Stimulated activated CD4-positive, alpha-beta T cell treated with anti-CD3 and anti-CD28 coated beads, Interleukin-4, amount 100 ng/mL, for 48 hours (primary cell): ENCODE measurements at regions not wholly inside any gene's neighbourhood (a gene's known extent, or its start where the extent isn't known, plus 50 kb on each side); places are given as distances from the start of the nearest gene placed in this dataset.

Source experiments
- DNase-seq, 2 donors: peaks; one replicate each; pipeline ENCODE4 v3.0.0-alpha.2; 2020; ENCODE audit warnings: low read depth in 2 of 2

DNA sequence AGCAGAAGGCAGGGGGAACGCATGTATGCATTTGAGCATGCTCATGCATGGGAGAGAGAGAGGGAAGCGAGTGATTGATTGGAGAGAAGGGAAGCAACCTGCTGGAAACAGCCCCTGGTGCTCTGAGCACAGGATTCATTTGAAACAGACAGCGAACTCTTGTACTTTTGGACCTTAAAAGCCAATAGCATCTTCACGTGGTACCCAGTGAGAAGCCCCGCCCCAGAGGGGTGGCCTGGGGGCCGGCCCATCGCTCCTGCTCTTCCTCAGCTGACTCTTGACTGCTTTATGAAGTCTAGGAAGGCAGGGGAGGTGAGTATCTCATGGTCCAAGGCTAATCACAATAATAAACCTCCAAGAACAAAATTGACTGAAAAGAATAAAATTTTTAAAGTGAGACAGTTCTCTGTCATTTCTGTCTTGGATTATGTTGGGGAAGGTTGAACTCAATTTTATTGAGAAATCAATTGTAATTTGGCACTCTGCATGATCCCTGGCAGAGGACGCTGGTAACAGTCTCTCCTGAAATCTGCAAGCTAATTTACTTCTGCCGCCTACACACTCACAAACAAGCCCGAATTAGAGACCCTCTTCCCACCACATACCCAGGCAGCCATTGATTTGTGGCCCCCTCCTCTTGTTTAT lies 168.2 kb upstream of the PPARGC1A start:
- DNase-seq, result no peak

DNA sequence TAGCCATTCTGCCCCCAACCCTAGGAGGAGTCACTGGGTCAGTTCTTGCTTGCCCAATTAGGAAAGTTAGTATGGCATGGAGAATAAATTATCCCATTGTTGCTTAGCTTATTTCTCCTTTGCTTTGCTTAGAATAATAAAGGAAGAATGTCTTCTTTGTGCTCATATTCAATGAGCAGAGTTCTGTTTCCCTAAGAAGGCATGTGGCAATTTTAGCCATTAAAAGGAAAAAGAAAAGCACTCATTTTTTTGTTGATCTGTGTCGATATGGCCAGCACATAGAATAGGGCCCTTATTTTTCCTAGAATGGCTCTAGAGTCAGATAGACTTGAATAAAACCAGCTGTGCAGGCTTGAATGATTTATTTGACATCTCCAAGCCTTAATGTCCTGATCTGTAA lies 166.4 kb upstream of the PPARGC1A start:
- no peak for DNase-seq

DNA sequence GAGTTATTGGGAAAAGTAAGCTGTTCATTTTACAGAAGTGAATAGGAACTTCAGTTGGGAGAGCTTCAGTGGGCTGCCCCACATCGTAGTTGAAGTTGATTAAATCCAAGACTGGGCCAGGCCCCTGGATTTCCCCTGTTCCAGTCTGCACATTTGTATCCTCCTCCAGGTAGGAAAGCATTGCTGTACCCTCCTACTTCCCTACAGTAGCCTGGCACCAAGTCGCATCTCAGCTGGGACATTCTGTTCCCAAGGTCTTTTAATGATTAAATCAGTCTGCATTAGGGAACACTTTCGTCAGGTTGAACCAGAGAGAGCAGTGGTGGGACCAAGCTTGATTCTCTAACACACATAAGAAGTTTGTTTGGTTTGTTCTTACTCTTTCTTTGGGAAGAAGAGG lies 165.8 kb upstream of the PPARGC1A start:
- no peak for DNase-seq

DNA sequence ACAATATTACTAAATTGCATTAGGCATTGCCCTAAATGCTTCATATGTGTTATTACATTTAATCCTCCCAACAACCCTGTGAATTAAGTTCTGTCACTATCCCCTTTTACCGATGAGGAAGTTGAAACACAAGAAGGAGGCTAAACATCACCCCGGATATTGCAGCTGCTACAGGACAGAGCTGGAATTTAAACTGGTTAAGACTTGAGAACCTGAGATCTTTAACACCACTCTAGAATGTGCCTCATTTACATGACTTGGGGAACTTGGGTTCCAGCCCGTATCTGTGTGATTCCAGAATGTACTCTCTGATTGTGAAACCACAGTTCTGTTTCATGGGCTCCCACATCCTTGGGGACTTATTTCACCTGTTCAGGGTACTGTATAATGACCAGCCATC lies 165.1 kb upstream of the PPARGC1A start:
- DNase-seq, result no peak

DNA sequence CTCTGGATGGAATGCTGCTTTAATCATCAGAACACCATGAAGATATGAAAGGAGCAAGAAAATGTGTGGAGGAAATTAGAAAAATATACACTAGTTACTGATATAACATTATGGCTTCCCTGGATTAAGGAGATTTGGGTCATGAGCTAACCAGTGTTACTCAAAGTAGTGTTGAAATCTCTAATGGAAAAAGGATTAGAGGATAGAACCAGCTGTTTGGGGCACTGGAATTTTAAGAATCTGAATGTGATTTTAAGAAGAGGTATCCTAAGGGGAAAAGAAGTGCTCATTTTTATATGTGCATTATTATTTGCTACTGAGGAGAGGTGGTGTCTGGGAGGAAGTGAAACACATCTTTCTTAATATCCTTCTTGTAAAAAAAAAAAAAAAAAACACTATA lies 164.1 kb upstream of the PPARGC1A start:
- DNase-seq, result no peak

DNA sequence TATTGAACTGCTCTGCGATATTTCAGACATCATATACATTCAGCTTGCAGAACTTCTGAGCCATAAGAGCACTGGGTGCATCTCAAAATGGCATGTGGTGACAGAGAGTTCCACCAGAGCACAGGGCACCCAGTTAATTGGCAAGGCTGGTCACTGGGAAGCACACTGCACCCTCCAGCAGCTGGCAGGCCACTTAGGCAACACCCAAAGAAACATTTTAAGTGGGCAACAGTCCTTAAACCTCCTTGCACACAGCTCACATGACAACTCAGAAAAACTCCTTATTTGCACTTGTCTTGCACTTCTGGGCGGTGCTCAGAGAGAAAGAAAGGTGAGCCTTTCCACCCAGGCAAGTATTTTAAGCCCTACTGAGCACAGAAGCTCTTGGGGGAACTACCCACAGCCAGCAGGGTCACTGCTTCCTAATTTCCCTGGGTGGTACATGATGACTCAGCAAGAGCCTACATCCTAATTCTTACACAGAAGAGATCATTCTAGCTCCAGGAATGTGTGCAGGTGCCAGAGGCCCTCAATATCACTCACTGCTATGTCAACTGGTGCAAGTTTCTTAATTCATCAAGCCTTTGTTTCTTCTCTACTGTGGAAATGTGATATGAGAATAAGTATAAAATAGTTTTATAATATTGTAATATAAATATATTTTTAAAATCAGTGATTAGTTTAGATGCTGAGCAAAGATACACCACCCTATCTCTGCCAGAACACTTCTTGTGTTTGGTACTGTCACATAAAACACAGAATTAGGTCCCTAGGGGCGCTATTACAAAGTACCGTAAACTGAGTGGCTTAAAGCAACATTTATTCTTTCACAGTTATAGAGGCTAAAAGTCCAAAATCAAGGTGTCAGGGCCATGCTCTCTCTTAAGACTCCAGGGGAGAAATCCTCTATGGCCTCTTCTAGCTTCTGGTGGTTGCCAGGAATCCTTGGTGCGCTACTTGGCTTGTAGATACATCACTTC lies 155.1 kb upstream of the PPARGC1A start:
- DNase-seq, result no peak

DNA sequence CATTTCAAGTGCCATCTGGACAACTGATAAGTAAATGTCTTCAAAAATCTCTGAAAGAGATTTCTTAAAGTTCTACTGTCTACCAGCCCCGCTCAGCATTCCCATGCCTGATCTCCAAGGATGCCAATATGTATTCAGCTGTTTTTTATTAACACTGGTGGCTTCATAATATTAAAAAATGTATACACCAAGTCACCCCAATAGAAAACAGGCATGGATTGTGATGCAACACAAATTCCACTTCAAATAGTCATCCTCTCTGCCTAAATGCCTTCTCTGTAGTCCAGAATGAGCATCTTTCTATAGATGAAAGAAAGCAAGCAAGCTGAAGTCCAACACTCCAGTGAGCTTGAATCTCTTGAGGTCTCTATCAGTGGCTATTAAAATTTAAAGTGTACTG lies 152.2 kb upstream of the PPARGC1A start:
- DNase-seq, result no peak

DNA sequence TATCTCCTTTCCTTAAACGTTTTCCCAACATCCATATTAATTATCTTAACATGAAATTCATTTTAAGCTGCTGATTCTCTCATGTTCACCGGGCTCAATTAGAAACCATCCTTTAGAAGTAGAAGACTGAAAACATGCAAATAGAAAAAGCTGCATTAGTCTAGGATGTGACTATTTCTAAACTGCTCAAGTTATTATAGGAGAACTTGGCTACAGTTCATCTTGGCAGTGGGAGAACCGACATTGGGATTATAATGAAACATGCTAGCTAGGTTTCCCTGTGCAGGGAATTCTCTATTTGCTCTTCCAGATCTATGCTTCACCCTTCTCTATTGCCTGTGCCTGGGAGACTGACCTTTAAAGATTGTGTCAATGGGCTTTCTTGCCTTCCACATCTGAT lies 151.0 kb upstream of the PPARGC1A start:
- no peak for DNase-seq

DNA sequence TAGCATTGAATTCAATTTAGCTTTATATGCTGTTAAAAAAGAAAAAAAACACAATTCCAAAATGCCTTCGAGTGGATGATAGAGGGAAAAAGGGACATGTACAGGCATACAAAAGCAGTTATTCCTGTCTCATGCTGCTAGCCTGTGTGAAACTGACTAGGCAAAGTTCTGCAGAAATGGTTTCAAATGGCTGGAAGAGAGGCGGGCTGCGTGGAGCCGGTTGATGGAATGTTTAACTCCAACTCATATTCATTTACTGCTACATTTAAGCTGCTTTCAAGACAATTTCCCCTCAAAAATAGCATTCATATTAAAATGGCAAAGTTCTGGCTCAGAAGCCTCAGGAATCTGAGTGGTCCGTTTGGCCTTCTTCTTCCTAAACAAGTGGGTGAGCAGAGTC lies 143.8 kb upstream of the PPARGC1A start:
- DNase-seq, result no peak

DNA sequence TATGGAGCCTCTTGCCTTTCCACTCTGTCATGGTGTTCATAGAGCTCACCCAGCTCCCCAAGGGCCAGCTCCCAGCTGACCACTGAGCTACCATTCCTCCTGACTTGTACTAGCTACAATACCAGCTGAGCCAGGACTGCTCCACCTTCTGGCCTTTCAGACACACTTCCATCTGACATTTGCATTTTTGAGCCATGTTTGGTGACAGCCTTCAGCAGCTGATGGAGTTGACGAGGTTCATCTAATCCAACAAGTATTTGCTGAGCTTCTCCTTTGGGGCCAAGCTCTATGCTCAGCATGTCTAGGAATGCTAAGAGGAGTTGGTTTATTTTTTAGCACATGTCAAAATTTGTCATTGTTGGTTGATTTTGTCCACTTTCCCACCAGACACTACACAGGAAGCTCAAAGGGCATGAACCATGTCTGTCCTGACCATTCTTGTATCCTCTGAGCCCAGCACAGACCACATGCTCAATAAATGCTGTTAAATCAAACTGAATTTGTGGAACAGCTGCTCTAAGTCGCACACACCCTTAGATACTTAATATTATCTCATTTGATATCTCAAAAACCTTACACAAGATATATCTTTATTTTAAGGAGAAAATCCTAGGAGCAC lies 142.6 kb upstream of the PPARGC1A start:
- DNase-seq, result no peak

DNA sequence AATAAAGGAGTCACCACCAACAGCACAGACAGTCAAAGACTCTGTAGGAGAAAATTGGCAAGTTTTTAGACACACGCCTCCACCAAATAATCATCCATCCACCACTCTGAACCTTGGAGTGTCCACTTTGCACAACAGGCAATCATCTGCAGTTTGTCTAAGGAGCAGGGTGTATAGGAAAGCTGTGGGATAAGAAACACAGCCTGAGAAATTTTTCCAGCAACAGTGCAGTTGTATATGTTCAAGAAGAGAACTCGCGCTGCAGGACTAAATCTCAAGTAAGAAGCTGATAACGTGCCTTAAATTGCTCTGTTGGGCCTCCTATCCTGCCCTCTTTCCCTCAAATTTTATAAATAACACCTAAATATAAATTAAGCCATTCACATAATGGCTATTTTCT lies 136.7 kb upstream of the PPARGC1A start:
- no peak for DNase-seq

DNA sequence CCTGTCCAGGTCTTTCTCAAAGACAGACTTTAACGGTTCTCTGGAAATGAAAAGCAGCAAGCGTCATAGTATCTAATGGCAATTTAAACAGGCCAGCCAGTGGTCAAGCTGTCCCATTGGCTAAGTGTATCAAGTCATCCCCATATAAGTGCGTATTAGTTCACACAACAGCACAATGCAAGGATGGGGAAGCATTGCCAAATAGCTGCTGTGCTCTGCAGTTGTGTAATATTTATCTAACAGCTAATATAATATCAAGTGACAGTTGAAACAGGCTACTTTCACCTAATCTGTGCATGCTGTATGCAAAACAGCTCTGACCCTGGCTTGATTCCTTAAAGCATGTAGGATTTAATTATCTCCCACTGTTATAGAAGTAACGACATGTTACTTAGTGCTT lies 134.8 kb upstream of the PPARGC1A start:
- DNase-seq, result no peak

DNA sequence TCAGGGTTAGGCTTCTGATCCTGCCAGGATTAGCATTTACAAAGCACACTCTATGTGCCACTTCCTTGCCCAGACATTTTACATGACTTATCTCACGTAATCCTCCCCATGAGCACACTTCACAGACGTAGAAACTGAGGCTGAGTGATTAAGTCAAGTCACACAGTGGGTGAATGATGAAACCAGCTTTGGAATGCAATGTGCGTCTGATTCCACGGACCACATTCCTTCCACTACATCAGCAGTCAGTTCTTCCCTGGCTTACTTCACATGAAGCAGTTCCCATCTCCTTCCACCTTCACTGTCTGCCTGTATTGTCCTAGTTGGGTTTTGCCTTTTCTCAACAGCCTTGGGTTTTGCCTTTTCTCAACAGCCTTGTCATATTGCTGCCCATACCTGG lies 134.3 kb upstream of the PPARGC1A start:
- no peak for DNase-seq

DNA sequence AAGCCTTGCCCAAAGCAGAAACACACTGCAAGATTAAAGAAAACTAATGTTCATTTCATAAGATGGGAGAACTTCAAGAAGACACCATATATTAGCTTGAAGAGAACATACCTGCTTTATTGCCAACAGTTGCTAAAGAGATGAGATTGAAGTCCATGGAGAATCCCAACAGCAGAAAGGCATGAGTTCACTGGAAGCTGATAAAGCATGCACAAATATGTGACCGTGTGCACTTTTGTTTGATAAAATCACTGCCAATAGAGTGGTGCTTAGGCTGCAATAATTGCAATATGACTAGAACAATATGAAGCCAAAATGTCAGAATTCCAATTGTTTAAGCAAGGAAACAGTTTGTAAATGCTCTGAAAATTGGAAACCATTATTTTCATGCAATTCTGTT lies 125.9 kb upstream of the PPARGC1A start:
- no peak for DNase-seq

DNA sequence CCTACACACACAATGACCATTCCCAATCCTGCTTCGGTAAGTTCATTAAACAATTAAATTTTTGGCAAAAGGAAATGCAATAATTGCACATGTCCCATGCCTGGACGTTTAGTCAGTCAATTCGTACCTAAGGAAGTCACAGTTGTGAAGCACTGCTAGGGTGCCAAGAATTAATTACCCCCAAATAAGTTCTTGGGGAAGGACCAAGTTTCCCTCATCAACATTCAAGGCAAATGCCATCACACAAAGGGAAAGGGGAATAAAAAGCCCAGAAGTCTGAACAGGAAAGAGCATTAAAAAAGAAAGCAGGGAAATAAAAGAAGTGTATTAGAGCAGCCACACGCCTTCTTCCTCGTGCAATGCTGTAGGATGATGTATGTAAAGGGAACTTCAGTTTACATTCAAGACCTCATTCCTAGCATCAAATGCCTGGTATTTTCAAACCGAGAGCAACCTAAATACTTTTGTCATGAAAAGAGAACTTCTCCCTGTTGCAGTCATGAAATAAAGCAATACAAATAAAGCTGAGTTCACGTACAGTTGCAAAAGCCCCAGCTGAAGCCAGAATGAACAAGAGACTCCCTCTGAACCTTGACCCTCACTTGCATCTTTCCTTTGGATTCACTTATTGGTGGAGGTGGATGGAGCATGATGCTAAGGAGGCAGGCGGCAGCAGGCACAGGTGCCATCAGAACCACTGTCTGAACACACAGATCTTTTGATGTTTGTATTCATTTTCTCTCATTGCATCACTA lies 124.0 kb upstream of the PPARGC1A start:
- DNase-seq, result no peak

DNA sequence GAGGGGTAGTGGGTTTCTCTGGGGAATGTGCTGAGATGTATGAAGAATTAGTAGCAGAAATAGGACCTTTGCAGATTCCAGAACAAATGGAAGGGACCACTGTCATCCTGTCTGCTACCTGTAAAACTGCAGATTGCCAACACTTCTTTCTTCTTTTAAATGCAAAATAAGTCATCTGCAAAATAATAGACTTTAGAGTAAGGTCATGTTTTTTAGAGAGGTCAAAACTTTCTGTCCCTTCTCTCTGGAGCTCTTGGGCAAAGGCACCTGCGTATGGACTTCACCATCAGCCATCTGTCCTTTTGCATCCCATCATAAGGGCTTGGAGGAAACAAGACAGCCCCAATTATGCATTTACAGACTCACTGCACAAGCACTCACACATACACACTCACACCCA lies 121.1 kb upstream of the PPARGC1A start:
- no peak for DNase-seq

DNA sequence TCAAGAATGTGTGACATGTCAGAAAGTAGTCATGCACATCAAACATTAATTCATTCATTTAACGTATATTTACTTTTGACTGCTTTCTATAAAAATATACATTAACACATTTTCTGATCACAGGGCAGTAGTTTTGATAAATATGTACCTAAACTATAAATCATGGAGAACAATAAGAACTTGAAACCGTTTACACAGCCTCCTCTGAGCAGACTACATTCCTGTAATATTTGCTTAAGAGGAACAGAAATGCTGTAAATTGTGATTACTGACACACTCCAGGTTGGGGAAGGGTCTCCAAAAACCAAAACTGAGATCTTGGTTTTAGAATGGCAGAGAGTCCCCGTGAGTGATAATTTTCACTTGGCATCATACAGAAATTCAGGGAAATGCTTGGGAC lies 120.7 kb upstream of the PPARGC1A start:
- no peak for DNase-seq

DNA sequence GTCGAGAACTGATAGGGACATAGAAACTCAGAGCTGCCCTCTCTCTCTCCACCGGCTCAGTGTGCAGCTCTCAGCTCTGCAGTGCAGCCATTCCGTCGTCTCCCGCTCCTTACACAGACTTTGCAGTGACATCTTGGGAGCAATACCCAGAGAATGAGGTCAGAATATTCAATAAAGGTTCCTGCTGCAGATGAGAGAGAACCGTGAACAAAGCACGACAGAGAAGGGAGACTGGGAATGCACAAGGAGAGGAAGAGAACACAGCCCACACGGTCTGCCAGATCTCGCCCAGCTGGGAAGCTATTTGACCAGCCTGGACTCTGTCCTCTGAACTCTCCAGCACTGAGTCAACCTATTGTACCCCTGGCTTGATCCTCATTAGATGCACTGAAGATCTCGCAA lies 118.0 kb upstream of the PPARGC1A start:
- DNase-seq, result no peak

DNA sequence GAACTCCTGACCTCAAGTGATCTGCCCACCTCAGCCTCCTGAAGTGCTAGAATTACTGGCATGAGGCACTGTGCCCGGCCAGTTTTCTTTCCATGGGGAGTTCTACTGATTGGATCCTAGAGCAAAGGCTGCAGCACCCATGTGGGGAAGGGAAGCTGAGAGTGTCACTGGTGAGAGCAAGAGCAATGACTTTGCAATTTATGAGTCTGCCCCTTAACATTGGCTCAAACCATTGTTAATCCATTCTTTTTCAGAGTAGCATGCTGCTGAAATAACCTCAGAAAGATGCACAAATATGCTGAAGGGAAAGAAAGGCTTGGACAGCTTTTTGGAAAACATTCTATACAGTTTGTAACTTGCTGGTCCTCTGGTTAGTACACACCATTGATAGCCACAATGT lies 116.4 kb upstream of the PPARGC1A start:
- DNase-seq, result no peak

DNA sequence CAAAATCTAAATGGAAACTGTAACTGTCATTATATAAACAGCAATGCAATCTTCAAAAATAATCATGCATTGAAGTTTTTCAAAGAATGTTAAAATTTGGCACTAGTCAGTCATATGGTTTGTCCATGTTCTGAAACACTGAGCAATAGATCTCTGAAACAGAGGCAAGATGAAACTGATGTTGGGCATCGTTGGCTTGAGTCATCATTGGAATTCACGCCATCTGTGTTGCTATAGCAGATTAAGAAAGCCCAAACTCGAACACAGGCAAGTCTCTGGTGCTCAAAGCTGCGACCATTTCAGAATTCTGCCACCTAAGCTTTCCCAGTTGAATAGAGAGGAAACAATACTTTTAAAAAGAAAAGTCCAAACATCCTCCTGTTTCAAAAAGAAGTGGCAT lies 114.1 kb upstream of the PPARGC1A start:
- no peak for DNase-seq

DNA sequence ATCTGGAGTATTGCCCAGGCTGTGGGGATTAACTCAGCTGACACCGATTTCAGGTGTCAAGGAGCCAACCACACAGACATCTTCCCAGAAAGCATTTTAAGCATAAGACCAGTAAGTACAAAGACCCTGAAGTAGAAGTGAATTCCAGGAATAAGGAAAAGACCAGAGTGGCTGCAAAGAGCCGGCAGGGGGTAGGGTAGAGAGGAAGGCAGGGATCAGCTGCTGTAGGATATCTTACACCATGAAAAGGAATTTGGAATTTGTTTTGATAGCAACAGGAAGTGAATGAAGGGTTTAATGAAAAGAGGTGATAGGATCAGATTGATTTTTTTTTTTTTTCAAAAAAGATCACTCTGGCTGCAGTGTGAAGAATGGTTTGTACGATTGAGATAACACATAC lies 113.6 kb upstream of the PPARGC1A start:
- DNase-seq, result no peak

DNA sequence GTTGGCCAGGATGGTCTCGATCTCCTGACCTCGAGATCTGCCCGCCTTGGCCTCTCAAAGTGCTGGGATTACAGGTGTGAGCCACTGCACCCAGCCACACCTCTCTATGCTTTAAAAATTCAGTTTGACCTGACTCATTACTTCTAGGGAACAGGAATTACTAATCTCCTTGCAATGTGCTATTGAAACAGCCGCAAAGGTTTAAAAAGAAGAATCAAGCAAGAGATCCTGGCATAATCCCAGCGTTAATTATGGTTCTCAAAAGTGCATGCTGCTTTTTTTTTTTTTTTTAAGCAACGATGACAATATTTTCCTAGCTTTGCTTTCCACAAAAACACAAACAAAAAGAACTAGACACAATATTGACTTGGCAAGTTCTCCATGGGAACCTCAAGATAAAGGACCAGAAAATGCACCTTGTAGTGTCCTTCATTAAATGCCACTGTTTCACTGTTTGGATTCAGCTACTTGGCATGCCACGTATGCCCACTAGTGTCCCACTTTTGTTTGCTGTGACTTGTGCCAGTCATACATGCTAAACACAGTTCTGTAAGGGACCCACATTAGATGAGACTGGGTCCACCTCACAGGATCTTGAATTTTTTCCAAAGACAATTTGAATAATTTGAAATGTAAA lies 112.6 kb upstream of the PPARGC1A start:
- DNase-seq, result no peak
